ENCODE measurements at regions not wholly inside any gene's neighbourhood (a gene's known extent, or its start where the extent isn't known, plus 50 kb on each side); places are given as distances from the start of the nearest gene placed in this dataset.

GRCh38 chr13:72153272-72153671 is 286.3 kb upstream of the DACH1 start:
- DNase-seq (ENCODE audit: low read depth, low spot score) (no peak), ATAC-seq (no peak), FAIRE-seq (no peak)
- H3K27ac ChIP-seq (ENCODE audit: control insufficient read depth, insufficient read depth), result no peak overlapping the region
- no peaks in the 10 kb centered on the region for H3K27me3 ChIP-seq (replicated peaks in 1 of 2; ENCODE audit: control insufficient read depth in 2 of 2, insufficient read depth in 2 of 2, low read length in 1 of 2)
- RAD21 ChIA-PET (ENCODE audit: unreplicated experiment), result interaction anchor here (0.7 kb wide), 1 partner anchor 120 kb away, joined by 3 read pairs; no protein-coding TSS in a partner anchor
- in situ Hi-C loops (cut with MboI) (no loop called here), intact Hi-C loops (cut with micrococcal nuclease; ENCODE audit: unreplicated experiment) (no loop called here)
- SMC1A ChIA-PET (ENCODE audit: uncharacterized antibody, unreplicated experiment), result no interaction called here
- POLR2A ChIA-PET, result no interaction called here
- no peak overlapping the region for H3K4me3 ChIP-seq
- CTCF ChIA-PET, result no interaction called here
- no peaks in the 10 kb centered on the region for H3K9me3 ChIP-seq (replicated peaks; ENCODE audit: control insufficient read depth, insufficient read depth, low read length)
- TF ChIP-seq SPI1 (IDR thresholded peaks at IDR 0.05; ENCODE audit: borderline replicate concordance, insufficient read depth, low read depth, low read length) (peak; percentile 18; the same call in 1 of the 2 replicates), PAX8 (IDR thresholded peaks at IDR 0.05) (no peak)
- H3K79me2 ChIP-seq (ENCODE audit: control insufficient read depth, insufficient read depth, low read length), result no peaks in the 10 kb centered on the region
- H3K36me3 ChIP-seq (ENCODE audit: control insufficient read depth in 2 of 2, insufficient read depth in 2 of 2, low read length in 1 of 2), result no peaks in the 10 kb centered on the region
- no peak overlapping the region for H2AFZ ChIP-seq (ENCODE audit: control insufficient read depth, low read depth, low read length)
- no TSS peak for BruUV-seq (replicated peaks)
- WGBS (ENCODE audit: insufficient coverage, insufficient replicate concordance, low lambda C conversion rate, missing lambda C conversion rate), result 0% methylated on average over 1 of the region's 1 CpG
- H3K4me1 ChIP-seq (ENCODE audit: control insufficient read depth, insufficient read depth, low read length), result no peaks in the 10 kb centered on the region
- no peaks in the 10 kb centered on the region for H4K20me1 ChIP-seq (ENCODE audit: control insufficient read depth, insufficient read depth)
- H3K4me2 ChIP-seq (ENCODE audit: control insufficient read depth, insufficient read depth), result no peak overlapping the region
- no peak overlapping the region for H3K9ac ChIP-seq (ENCODE audit: control insufficient read depth, insufficient read depth, low read length)

DNA sequence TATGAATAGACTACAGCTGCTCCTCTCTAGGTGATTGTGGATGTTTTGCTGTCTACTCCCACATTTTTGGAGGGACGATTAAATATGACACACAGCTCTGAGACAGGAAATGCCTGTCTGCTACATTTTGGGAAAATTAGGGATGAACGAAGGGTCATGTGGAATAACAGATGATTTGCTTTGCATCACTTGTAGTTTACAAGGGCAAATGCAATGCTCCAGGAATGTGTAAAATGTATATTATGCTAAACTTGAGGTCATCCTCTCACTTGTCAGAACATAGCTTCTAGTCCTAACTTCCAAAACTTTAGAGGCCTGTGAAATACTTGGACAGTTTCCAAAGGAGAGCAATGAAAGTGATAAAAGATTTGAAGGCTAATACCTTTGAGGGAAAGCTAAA is 284.2 kb upstream of the DACH1 start:
- ChIA-PET RAD21 (ENCODE audit: unreplicated experiment) (no interaction called here), SMC1A (ENCODE audit: uncharacterized antibody, unreplicated experiment) (no interaction called here), POLR2A (no interaction called here), CTCF (interaction anchor here (0.6 kb wide), 1 partner anchor 9 kb away, joined by 3 read pairs; no protein-coding TSS in a partner anchor)
- no TSS peak for BruUV-seq (replicated peaks)
- Histone ChIP-seq H3K4me3 (no peak overlapping the region), H4K20me1 (ENCODE audit: control insufficient read depth, insufficient read depth) (no peaks in the 10 kb centered on the region), H3K36me3 (ENCODE audit: control insufficient read depth in 2 of 2, insufficient read depth in 2 of 2, low read length in 1 of 2) (no peaks in the 10 kb centered on the region), H3K9ac (ENCODE audit: control insufficient read depth, insufficient read depth, low read length) (no peak overlapping the region), H3K27me3 (replicated peaks in 1 of 2; ENCODE audit: control insufficient read depth in 2 of 2, insufficient read depth in 2 of 2, low read length in 1 of 2) (no peaks in the 10 kb centered on the region), H3K4me2 (ENCODE audit: control insufficient read depth, insufficient read depth) (no peak overlapping the region), H2AFZ (ENCODE audit: control insufficient read depth, low read depth, low read length) (no peak overlapping the region), H3K9me3 (replicated peaks; ENCODE audit: control insufficient read depth, insufficient read depth, low read length) (no peaks in the 10 kb centered on the region), H3K4me1 (ENCODE audit: control insufficient read depth, insufficient read depth, low read length) (no peaks in the 10 kb centered on the region), H3K79me2 (ENCODE audit: control insufficient read depth, insufficient read depth, low read length) (no peaks in the 10 kb centered on the region), H3K27ac (ENCODE audit: control insufficient read depth, insufficient read depth) (no peak overlapping the region)
- ATAC-seq (no peak), FAIRE-seq (no peak), DNase-seq (ENCODE audit: low read depth, low spot score) (no peak)
- WGBS (ENCODE audit: insufficient coverage, insufficient replicate concordance, low lambda C conversion rate, missing lambda C conversion rate), result 27% methylated on average over 2 of the region's 2 CpGs
- TF ChIP-seq SP1 (IDR thresholded peaks at IDR 0.05; ENCODE audit: low read depth, low read length) (no peak), NFXL1 (IDR thresholded peaks at IDR 0.05; ENCODE audit: borderline replicate concordance) (no peak)
- intact Hi-C loops (cut with micrococcal nuclease; ENCODE audit: unreplicated experiment) (no loop called here), in situ Hi-C loops (cut with MboI) (no loop called here)
